PFSK-1 (cell line): ENCODE measurements at regions not wholly inside any gene's neighbourhood (a gene's known extent, or its start where the extent isn't known, plus 50 kb on each side); places are given as distances from the start of the nearest gene placed in this dataset.

Experiments
- POLR2AphosphoS5 ChIP-seq: IDR thresholded peaks from 2 replicates; pipeline ENCODE4 v1.6.1; 2012; ENCODE audit warnings: low read depth, mild to moderate bottlenecking, control low read depth, low read length, moderate library complexity
- TAF1 ChIP-seq: IDR thresholded peaks from 2 replicates; pipeline ENCODE4 v1.6.1; 2012; ENCODE audit warnings: low read length, control low read depth, borderline replicate concordance; ENCODE audit not compliant: insufficient read depth

GRCh38 chr2:17258861-17259260, 259.4 kb downstream of the RAD51AP2 start:
- no peak for TF ChIP-seq TAF1
- TF ChIP-seq POLR2AphosphoS5 = no peak
